Frontal cortex (tissue), 3 donors: ENCODE measurements at regions not wholly inside any gene's neighbourhood (a gene's known extent, or its start where the extent isn't known, plus 50 kb on each side); places are given as distances from the start of the nearest gene placed in this dataset.
A peak's percentile ranks its signal among the peaks of the same experiment; 100 is the strongest.
"Not testable (repeated sequence)": the region's sequence is repeated elsewhere in the genome, so short reads cannot be mapped to it uniquely, and the experiment has no call there.

Experiments used
- DNase-seq, 2 donors: peaks; one replicate each; pipeline ENCODE4 v3.0.0; 2012; ENCODE audit warnings: low spot score in 2 of 2
- FAIRE-seq: peaks from 2 replicates; lab custom pipeline; 2012; peaks lifted over from hg19 to GRCh38; lab: Jason Lieb, UNC
- donor health status: control.
- donor health status: control.
- donor health status: control.

DNA sequence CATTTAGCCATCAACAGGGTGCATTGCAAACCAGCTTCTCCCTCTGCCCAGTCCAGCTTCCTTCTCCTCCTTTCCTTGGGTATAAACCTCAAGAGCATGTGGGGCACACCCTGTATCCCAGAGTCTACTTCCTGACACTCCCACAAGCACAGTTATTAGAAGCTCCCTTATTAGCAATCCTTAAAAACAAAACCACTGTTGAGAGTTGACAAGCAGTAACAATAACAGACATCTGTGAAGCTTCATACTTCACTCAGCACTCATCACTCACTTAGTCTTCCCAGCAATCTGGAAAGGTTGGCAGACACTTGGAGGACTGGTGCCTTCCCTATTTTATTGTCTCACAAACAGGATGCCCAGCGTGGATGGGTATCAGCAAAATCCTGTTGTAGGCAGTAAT is 155.5 kb upstream of the PROK2 start:
- FAIRE-seq, result no peak

GRCh38 chr3:71938081-71938480 is 153.1 kb upstream of the PROK2 start:
- not testable (repeated sequence) for DNase-seq, FAIRE-seq

More for the DNA sequence above, 155.5 kb upstream of the PROK2 start:
- no peak for DNase-seq

DNA sequence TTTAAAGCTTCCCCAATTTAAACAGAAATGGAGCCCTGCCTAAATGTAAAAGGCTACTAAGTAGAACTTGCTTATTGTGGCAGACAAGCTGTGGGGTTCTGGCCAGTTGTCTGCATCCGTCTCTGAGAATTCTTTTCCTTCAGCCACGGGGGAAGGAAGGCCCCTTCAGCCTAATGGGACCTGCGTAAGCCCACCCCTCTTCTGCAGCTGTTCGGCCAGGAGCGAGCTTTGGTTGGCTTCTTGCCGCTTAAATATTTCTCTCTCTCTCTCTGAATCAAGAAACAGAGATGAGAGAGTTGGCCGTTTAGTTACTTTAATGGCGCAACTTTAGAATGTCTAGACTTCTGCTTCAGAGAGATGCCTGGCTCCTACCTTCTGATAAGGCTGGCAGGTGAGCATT is 151.7 kb upstream of the PROK2 start:
- FAIRE-seq (no peak), DNase-seq (no peak)

DNA sequence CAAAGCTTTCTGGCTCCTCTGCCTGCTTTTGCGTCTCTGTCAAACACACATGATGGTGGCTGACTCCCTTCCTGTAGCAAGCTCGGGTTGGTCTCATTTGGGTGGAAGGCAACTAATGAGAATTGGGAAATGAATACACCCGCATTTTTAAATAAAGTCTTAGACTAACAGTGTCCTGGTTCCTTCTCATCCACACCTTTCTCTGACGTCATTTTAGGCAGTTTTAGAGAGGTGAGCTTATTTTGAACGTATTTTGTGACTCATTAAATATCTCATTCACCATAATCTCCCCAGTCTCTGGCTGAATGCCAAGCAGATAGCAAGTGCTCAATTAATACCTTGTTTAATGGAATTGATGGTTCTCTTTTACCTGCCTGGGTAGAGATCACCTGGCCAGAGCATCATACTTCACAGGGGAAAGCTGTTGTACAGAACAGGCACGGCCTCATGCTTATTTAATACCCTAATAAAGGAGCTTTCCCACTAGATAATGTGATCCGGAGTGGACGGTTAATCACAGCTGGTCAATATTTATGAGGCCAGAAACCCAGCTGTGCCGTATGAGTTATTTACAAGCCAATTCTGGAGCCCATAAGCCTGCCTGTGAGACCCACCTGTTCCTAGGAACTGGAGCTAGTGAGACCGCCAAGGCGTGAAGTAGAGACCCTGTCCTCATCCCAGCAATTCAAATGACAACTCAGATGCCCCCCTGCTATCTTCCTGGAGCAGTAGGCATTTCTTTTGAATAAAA is 149.7 kb upstream of the PROK2 start:
- no peak for DNase-seq
- FAIRE-seq, result no peak

GRCh38 chr3:71931922-71932321 is 147.0 kb upstream of the PROK2 start:
- FAIRE-seq, result no peak
- no peak for DNase-seq

GRCh38 chr3:71930056-71930991 is 145.4 kb upstream of the PROK2 start:
- DNase-seq, result peak in 1 of 2 donors; percentile 21

DNA sequence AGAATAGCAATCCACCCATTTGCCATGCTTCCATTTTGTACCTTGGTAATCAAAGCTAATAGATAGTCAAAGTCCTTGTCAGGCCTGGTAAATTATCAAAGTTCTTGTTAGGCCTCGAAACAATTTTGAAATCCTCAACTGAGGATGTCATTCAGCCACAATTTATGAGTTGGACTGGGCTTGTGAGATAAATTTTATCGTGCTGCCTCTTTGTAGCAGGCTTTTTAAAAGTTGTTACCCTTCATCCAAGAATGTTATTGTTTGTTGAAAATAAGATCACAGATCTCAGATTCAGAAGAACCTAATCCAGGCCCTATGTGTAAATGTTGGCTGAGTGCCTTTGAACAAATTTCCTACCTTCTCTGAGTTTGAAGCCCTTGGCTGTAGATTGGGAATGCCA is 143.3 kb upstream of the PROK2 start:
- FAIRE-seq (no peak), DNase-seq (no peak)

More at GRCh38 chr3:71930056-71930991, 145.4 kb upstream of the PROK2 start:
- no peak for FAIRE-seq

DNA sequence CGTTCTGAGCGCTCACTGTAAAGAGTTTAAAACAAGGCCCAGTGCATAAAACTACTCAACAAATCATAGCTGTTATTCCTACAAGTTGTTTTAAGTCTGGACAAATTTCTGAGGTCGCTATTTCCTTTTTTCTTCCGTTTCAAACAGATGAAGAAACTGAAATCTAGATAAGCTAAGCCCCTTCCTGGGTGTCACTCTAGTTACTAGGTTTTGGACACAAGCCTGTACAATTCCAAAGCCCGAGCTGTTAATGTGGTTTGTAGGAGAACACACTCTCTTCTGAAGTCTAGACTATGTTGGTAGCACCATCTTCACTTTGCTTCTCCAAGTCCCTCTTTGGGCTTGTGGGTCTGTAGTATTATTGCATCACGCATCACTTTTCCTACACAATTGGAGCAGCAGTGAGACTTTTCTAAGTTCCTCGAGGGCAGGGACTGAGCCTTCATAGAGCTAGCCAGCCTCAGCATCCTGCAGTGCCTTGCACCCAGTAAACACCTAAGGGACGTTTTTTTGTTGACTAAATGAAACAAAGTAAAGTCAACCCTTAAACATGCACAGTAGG is 142.6 kb upstream of the PROK2 start:
- DNase-seq (no peak), FAIRE-seq (no peak)

DNA sequence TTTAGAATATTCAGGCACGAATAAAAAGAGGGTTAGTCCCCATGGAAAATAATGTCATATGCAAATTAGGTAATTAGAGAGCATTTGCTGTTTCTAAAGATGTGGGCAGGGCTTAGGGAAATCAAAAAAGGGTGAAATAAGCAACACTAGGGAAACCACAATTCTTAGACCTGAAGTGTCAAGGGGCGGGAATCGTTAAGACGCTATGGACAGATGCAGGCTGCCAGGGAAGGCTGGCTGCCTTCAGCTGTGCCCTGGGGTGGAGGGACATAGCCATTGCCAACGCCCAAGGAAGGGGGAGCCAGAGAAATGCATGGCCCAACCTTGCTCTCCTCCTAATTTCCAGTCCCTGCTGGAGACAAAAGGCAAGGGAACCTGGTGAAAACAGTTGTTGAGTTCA is 141.7 kb upstream of the PROK2 start:
- no peak for FAIRE-seq
- DNase-seq, result no peak

DNA sequence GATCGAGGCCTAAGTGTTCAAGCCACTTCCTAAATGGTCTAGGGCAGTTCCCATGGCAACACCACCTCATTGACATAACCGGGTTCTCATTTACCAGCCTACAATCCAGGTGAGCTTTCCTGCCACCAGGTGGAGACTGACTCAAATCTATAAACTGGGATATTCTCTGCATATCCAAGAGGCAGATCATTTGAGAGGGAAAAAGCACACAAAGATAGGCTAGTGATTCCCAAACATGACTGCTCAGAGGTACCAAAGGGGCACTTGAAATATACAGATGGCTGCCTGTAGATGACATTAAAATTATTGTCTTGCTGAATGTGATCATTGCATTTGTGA is 141.3 kb upstream of the PROK2 start:
- no peak for FAIRE-seq
- DNase-seq, result no peak

- FAIRE-seq, DNase-seq: not testable (repeated sequence)
Measured at GRCh38 chr3:71925511-71926261, 140.7 kb upstream of the PROK2 start.

DNA sequence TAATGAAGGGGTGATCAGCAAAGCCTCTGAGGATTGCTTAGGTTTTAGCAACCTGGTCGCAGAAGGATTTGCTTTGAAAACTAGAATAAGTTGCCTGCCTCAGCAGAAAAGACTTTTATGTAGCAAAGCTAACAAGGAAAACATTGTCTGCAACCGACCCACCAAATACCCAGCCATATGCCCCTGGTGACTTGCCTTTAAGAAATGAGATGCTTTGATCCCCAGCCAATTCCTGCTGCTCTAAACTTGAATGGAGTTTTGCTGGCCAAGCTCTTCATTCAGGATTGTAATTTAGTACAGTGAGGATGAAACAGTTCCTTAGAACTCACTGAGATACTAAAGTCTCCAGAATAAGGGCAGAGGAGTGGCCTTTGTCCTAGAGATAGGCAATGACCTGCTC is 139.8 kb upstream of the PROK2 start:
- DNase-seq (no peak), FAIRE-seq (no peak)

- FAIRE-seq, result no peak
- no peak for DNase-seq
Measured at GRCh38 chr3:71921036-71921435, 136.1 kb upstream of the PROK2 start.

GRCh38 chr3:71919572-71919971 is 134.6 kb upstream of the PROK2 start:
- DNase-seq (no peak), FAIRE-seq (no peak)

DNA sequence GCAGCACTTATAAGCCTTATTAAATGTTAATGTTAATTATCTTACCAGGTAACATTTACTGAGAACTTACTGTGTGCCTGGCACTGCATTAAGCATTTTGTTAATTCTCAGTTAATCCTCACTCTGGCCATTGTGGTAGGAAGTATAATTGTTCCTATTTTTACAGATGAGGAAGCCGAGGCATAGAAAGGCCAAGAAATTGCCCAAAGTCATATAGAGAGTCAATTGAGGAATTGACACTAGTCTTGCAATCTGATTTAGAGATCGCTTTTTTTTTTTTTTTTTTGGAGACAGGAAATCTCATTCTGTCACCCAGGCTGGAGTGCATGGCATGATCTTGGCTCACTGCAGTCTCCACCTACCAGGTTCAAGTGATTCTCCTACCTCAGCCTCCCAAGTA is 132.6 kb upstream of the PROK2 start:
- DNase-seq (no peak), FAIRE-seq (no peak)

- no peak for DNase-seq
- FAIRE-seq, result no peak
Measured at GRCh38 chr3:71916747-71917369, 131.9 kb upstream of the PROK2 start.

- DNase-seq, result no peak
- no peak for FAIRE-seq
Measured at GRCh38 chr3:71912839-71913495, 128.0 kb upstream of the PROK2 start.

- DNase-seq, result no peak
- FAIRE-seq, result no peak
Measured at GRCh38 chr3:71910108-71910507, 125.2 kb upstream of the PROK2 start.

DNA sequence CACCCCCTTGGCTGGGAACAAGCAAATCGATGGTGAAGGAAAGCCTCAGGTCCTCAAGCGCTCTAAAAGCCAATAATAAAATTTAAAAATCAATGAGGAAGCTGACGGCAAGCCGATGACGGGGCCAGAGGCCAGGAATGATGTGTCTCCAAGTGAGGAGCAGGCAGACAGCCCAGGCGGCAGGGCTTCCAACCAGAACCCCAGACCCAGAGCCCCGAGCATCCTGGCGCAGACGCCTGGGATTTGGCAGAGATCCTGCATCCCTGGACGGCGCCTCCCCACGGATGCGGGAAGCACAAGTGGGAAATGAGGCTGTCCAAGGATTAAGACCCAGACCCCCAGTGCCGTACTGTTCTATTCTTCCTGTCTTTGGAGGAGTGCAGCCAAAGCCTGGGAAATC is 123.0 kb upstream of the PROK2 start:
- no peak for DNase-seq
- FAIRE-seq, result no peak
